EH (cell line): ENCODE measurements at regions not wholly inside any gene's neighbourhood (a gene's known extent, or its start where the extent isn't known, plus 50 kb on each side); places are given as distances from the start of the nearest gene placed in this dataset.
A peak's percentile ranks its signal among the peaks of the same experiment; 100 is the strongest.

ENCODE experiments used
- DNase-seq: peaks from one replicate; pipeline ENCODE4 v3.0.0-alpha.2; 2015; ENCODE audit warnings: low read depth

DNA sequence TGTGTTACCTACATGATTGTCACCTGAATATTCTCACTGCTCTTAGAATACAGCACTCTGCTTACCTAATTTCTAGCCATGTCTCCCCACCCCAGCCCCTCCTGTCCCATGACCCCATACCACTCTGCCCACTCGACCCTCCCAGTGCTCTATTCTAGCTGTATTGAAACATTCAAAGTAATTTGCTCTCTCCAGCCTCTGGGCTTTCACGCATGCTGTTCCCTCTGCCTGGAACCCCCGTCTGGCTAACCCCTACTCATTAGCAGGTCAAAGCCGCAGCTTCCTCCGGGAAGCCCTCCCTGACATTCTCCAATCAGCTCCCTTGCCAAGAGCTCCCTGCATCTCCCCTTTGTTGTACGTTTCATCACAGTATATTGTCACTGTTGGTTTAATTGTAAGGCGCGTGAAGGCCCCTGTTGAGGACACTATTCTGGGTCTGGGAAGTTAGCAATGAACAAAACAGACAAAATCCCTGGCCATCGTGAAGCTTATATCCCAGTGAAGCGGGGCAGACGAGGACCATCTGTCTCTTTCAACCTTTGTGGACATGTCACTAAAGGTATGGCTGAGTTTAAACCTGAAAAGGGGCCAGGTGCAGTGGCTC, 72.3 kb upstream of the LHX1 start:
- no peak for DNase-seq

DNA sequence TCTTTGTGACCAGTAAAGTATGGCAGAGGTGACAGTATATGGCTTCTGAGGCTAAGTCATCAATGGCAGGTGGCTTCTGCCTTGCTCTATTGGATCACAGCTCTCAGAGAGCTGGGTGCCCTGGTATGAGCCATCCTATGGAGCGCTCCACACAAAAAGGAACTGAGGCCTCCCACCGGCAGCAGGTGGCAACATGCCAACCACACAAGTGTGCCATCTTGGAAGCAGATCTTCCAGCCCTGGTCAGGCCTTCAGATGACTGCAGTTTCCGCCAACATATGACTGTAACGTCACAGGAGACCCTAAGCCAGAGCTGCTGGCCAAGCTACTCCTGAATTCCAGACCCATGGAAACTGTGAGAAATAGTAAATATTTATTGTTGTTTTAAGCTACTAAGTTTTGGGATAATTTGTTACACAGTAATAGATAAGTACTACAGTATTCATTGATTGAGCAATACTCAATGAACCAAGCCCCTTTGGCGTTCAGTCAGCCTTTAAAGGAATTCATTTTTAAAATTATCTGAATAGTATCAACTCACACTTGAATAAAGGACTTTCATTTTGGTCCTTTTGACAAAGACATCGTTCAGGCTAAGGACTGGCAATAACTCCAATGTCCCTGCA, 69.4 kb upstream of the LHX1 start:
- no peak for DNase-seq

DNA sequence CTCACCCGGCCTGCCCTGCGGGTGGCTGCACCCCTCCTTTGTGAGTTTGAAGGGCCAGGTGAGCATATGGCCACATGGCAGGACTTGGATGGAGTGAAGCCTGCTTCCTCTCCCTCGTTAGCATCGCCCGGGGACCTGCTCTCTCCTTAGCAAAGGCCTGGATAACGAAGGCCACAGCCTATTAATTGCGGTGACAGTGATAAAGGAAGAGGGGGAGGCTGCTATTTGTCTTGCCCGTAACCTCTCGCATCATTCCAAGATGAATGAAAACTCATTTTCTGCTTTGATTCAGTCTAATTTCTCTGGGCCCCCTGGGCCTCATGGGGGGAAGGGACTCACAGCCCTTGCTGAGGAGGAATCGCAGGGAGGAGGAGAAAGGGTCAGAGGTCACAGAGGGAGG, 68.5 kb upstream of the LHX1 start:
- DNase-seq = no peak

DNA sequence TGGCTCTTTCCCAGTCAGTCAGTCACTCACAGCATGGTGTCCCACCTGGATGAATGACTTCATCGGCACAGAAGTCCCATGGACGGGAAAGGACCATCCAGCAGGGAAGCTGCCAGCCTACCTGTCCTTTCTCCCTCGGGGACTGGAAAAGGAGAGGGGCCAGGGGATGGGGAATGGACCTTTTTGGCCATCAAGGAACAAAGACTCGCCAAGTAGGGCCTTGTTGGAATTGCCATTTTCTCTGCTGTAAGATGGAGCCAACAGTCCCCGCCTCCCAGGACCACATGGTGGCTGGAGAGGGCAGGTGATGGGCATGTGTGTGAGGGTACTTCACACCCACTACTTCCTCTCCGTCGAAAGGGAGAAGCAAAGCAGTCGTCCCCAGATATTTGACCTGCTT, 67.8 kb upstream of the LHX1 start:
- no peak for DNase-seq

DNA sequence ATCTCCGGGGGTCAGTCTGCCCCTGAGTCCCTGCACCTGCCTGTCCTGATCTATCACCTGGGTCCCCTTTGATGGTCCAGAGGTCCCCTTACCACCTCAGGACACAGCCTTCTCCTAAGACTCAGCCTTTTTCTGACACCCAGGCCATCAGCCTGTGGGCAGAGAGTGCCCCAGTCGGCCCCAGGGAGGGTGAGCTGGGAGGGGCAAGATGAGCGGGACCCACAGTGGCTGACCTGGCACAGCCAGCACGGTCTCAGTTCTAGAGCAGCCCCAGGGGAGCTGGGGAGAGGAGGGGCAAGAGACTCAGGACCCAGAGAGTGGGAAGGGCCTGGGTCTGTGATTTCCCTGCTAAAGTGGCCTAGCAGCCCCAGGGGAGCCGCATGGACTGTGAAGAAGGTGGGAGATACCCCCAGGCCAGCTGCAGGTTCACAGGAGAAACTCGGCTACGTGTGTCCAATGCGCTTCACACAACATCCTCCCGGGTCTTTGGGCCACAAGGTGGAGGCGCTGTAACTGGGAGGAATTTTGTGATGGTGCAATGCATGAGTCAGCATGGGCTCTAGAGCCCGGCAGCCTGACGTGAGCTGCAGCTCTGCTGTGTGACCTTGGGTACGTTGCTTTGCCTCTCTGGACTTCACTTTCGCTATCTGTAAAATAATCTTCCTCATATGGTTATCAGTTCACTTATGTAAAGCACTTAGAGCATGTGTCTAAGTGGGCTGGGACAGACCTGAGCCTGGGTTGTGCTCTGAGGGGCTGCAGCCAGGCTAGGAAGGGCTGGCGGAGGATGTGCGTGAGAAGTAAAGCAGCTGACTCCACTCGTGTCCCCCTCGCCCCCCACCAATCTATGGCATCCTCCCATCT, 67.2 kb upstream of the LHX1 start:
- peak; percentile 21 for DNase-seq

DNA sequence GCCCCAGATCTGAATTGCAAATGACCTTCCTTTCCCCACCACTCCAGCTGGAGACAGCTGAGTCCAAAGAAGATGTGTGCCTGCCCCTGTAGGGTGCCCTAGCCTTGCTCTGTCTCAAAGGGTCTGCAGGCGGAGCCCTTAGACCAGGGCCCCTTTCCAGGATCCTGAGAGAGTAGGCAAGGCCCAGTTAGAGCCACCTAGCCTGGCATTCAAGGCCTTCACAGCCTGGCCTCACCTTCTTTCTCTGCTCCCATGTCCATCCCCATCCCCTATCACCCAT, 66.6 kb upstream of the LHX1 start:
- DNase-seq = no peak

DNA sequence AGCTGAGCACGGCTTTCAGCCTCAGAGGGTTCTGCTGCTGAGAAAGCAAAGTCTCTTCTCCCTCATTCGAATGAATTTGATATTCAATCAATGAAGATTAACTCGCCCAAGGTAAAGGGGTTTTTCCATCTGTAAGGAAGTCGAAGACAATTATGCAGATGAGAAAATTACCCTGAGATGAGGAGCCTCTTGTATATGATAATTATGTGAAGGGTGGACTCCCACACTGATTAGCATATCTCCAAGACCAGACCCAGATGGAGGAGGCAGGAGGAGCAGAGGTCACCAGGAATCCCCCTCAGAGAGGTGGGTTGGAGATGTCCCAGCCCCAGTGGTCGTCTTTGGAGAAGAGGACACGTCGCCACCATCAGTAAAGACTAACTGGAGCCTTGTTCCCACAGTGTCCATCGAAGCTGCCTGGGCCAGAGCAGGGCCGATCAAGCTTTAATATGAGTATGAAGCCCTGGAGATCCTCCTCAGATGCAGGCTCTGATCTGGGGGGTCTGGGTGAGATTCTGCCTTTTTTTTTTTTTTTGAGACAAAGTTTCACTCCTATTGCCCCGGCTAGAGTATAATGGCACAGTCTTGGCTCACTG, 61.5 kb upstream of the LHX1 start:
- no peak for DNase-seq

DNA sequence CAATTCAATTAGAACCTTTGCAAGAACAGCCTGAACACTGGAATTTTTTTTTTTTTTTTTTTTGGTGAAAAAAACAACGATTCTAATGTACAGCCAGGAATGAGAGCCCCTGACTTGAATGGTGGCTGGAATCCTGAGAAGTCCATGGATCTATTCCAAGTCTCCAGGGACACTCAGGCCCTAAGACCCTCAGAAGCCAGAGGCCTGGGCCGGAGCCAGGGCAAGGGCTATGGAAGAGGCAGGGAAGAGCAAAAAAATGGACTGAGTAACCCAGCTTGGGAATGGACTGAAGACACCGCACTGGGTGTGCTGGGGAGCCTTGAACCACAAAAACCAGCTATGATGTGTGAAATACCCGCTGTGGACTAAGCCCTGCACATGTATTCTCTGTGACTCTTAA, 60.3 kb upstream of the LHX1 start:
- DNase-seq = no peak

DNA sequence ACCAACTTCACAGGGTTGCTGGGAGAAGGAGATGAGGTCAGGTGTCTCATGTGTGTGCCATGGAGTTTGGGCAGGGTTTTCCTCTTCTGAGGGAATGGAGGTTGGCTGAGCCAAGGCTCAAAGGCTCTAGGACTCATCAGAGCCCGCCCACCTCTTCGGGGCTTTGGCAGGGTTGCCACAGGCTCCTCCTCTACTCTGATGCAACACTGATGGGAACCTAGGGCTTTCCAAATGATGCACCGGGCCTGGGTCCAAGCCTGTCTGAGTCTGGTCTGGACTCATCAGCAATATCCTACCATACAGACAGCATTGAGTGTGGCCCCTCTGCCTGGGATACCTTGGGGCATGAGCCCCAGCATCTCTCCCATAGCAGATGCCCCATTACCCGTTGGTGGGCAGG, 59.5 kb upstream of the LHX1 start:
- no peak for DNase-seq

DNA sequence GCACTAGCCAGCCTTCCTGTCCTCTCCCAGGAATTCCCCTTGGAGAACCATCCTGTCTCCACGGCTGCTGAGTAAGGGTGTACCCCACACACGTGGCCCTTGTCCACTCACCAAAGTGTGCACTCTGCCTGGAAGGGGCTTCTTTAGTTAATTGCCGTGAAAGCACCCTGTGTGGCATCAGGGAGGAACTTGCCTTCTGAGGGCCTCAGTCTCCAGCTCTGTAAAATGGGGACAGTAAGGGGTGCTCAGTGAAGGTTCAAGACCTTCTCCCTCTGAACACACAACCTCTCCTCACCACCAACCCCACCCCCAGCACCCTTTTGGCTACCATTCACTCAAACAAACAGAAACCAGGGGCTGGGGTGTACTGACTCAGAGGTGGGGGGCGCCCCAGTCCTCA, 59.1 kb upstream of the LHX1 start:
- DNase-seq = no peak

DNA sequence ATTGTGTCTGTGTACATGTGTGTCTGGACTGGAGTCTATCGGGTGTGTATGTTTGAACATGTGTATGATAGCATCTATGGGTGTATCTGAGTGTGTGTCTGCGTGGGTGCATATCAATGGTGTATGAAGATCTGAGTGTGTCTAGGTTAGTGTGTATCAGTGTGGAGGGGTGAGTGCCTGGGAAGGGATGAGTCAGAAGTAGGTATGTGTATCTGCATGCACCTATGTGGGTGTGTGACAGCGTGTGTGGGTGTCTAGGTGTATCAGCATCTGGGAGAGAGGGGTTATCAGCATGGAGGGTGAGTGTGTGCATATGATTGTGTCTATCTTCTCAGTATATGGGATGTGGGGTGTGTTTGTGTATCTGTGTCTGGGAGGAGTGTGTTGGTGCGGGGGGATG, 58.2 kb upstream of the LHX1 start:
- DNase-seq = no peak

DNA sequence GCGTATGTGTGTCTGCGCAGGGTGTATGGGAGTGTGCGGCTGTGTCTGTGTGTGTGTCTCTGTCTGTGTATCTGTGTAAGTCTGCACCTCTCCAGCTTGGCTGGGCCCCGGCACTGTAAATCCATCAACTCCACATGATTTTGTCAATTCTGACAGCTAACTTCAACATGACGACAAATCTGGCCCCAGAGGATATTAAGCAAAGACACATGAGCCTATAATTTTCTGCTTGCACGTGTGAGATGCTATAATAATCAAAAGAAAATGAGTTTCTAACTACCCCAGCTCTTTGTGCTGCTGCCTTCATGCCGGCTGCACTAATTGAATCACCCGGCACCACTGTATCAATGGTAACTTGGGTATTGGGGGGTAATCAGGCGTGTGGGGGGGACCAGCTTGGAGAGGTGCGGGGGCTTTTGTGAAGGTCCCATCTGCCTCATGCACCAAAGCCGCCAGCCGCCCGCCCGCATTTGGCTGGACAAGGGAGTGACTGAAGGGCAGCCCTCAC, 57.6 kb upstream of the LHX1 start:
- no peak for DNase-seq

DNA sequence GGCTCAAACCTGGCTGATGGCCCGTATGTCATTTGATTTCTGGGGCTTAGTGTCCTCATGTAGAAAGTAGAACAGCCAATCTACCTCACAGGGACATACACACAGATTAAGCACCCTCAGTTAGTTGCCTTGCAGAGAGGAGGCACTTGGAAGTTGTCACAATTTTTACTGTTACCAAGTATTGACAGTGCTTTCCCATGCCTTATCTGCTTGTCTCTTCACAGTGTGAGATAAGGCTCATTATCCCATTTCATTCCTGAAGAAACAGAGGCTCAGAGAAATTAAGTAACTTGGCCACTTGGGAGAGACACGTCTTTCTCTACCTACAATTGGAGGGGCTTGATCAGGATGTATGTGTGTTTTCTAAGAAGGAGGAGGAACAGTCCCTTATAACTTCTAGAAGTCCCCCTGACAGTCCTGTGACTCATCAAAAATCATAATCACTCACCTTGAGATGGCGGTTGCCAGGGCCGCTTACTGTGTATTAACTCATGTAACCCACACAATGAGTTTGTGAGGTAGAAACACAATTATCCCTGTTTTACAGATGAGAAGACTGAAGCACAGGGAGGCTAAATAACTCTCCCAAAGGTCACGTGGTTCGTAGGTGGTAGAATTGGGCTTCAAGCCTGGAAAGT, 56.9 kb upstream of the LHX1 start:
- DNase-seq = no peak

DNA sequence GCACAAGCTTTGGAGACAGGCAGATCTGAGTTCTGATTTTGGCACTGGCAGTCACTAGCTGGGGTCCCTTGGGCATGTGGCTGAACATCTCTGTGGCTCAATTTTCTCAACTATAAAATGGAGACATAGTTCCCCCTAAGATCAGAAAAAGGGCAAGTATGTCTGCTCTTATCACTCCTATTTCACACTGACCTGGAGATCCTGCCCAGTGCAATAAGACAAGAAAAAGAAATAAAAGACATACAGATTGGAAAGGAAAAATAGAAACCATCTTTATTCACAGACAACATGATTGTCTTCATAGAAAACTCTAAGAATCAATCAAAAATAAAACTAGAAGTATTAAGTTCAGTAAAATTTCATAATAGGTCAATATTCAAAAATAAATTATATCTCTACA, 56.0 kb upstream of the LHX1 start:
- DNase-seq = no peak

DNA sequence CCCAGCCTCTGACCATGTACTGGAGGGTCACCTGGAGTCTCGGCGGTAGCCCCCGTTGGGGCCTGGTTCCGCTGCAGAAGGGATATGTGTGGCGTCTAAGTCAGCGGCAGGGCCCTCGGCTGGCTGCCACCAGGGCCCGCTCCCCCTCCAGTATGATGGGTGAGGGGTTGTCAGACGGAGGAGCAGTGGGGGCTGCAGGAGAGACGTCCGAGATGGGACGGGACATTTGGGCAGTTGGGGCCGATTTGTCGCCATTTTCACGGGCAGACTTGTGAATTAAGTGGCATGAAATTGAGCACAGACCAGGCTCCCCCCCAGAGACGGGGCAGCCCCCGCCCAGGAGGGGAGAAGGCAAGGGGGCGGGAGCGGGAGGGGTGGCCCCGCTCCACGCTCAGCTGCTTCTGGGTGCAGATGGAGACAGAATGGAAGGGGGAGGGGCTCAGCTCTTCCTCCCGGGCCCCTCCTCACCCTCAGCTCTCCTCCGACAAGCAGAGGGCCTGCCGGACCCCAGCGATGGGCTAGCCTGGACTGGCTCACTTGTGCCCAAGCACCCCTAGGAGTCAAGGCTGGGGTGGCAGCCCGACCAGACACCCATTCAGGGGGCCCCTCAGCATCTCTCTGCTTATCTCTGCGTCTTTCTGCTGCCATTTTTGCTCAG, 52.7 kb upstream of the LHX1 start:
- no peak for DNase-seq

DNA sequence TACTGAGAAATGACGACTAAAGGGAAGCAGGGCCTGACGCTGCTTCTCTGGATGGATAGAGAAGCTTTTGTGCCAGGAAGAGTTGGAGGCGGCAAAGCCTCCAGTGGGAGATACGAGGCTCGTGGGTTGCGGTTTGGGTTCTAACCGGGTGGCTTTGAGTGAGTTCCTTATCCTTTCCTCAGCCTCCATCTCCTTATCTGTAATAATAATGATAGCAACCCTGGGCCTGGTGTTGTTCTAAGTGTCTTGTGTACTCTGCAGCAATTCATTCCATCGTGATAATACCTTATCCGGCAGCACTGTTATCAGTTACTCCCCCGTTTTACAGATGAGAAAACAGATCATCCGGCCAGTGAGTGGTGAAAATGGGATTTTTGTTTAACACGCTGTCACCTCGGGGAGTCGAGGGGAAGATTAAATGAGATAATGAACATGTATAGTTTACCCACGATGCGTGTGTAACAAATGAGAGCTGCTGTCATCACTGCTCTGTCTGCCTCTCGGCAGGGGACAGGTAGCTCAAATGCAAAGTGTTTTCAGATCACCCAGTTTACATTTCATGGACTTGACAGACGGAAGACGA, 52.0 kb upstream of the LHX1 start:
- DNase-seq = no peak

DNA sequence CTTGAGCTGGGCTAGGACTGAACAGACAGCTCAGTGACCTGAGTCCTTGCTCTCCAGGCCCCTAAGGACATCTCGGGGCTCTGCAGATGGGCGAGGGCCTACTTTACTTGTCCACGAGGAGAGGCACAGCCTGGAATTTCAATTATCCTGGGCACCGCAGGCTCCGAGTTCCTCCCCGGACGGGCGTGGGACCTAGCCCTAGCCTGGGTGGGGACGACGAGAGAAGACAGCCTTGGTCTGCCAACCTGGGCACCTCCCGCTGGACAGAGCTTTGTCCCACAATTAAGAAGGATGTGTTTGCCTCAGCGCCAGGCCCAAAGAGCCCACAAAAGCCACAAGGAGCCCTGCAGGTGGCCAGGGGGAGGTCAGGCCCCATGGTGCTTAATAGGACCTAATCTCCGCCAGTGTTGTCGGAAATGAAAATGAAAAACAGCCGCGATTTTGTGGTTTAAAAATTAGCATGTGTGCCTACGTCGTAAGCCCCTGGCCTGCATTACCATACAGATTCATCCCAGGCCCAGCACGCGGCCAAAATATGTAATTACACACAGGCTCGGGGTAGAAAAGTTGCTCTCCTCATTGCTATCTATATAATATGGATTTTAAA, 51.4 kb upstream of the LHX1 start:
- no peak for DNase-seq
